22Rv1 (cell line): ENCODE measurements at regions not wholly inside any gene's neighbourhood (a gene's known extent, or its start where the extent isn't known, plus 50 kb on each side); places are given as distances from the start of the nearest gene placed in this dataset.
A peak's percentile ranks its signal among the peaks of the same experiment; 100 is the strongest.

Experiments used
- H3K27ac ChIP-seq: fragments of 450-650 bp; 2 replicates; pipeline ENCODE4 v1.5.1; 2017
- ZFX ChIP-seq: fragments of 450-650 bp; IDR thresholded peaks from 2 replicates; pipeline ENCODE4 v1.6.1; 2017; ENCODE audit warnings: antibody characterized with exemption, borderline replicate concordance
- TF ChIP-seq, protein P1 (sequence below): fragments of 450-650 bp; IDR thresholded peaks from 2 replicates; pipeline ENCODE4 v1.5.1; 2017; ENCODE audit warnings: mild to moderate bottlenecking

DNA sequence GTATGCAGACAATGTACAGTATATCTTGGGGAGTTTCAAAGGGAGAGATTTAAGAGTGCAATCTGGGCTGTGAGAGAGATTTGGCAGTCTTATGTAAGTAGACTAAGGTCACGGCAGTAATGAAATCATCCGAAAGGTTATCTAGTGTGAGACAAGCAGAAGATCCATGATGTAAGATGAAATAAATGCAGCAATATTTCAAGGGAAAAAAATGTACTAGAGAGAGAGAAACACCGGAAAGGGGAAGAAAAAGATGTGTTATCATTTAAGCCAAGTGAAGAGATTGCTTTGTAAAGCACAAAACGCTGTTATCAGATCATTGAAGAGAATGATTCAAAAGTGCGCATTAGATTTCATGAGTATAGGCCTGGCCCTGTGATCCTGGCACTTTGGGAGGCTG, 88.4 kb upstream of the GUCY1A1 start:
- TF ChIP-seq, protein P1, sequence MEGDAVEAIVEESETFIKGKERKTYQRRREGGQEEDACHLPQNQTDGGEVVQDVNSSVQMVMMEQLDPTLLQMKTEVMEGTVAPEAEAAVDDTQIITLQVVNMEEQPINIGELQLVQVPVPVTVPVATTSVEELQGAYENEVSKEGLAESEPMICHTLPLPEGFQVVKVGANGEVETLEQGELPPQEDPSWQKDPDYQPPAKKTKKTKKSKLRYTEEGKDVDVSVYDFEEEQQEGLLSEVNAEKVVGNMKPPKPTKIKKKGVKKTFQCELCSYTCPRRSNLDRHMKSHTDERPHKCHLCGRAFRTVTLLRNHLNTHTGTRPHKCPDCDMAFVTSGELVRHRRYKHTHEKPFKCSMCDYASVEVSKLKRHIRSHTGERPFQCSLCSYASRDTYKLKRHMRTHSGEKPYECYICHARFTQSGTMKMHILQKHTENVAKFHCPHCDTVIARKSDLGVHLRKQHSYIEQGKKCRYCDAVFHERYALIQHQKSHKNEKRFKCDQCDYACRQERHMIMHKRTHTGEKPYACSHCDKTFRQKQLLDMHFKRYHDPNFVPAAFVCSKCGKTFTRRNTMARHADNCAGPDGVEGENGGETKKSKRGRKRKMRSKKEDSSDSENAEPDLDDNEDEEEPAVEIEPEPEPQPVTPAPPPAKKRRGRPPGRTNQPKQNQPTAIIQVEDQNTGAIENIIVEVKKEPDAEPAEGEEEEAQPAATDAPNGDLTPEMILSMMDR: no peak
- TF ChIP-seq ZFX: no peak
- H3K27ac ChIP-seq: no peak overlapping the region

DNA sequence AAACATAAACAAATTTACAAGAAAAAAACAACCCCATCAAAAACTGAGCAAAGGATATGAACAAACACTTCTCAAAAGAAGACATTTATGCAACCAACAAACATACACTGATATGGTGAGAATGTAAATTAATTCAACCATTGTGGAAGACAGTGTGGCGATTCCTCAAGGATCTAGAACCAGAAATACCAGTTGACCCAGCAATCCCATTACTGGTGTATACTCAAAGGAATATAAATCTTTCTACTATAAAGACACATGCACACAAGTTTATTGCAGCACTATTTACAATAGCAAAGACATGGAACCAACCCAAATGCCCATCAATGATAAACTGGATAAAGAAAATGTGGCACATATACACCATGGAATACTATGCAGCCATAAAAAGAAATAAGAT, 92.3 kb upstream of the GUCY1A1 start:
- peak overlapping the region; percentile 42; the same call in 1 of the 2 replicates for H3K27ac ChIP-seq

DNA sequence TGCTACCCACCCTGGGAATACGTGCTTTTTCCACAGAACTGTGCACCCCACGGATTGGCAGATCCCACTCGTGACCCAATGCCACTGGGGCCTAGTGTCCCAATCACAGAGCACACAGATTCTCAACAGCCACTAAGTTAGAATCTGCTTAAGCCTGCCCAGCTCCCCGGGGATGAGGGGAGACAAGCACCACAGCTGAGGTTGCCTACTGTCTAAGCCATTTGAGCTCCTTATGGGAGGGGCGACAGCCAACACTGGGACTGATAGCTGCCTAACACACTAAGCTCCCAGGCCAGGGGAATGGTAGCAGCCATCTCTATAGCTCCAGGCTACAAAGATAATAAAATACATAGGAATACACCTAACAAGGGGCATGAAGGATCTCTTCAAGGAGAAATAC, 93.5 kb upstream of the GUCY1A1 start:
- TF ChIP-seq ZFX: no peak
- TF ChIP-seq, protein P1: no peak
- H3K27ac ChIP-seq: no peak overlapping the region

DNA sequence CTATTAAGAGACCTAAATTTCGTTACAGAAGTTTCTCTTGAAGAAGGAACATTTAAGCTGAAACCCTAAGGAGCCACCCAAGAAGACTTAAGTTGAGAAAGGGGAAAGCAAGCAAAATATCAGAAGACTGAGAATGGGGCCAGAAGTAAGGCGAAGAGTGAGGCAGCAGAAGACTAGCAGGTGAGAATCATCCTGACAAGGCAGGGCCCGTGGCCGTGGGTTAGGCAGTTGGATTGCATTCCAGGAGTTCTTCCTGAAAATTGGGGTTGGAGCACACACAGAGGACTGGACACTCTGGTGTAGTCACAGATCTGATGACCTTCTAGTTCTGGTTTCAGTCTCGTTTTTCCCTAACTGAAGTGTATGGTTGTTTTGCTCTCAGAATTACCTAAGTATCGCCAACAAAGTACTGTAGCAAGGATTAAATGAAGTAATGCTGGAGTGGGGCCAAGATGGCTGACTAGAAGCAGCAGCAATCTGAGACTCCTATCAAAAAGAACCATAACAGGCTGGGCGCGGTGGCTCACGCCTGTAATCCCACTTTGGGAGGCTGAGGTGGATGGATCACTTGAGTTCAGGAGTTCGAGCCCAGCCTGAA, 94.4 kb upstream of the GUCY1A1 start:
- no peak overlapping the region for H3K27ac ChIP-seq
- TF ChIP-seq, protein P1: no peak
- TF ChIP-seq ZFX: no peak

DNA sequence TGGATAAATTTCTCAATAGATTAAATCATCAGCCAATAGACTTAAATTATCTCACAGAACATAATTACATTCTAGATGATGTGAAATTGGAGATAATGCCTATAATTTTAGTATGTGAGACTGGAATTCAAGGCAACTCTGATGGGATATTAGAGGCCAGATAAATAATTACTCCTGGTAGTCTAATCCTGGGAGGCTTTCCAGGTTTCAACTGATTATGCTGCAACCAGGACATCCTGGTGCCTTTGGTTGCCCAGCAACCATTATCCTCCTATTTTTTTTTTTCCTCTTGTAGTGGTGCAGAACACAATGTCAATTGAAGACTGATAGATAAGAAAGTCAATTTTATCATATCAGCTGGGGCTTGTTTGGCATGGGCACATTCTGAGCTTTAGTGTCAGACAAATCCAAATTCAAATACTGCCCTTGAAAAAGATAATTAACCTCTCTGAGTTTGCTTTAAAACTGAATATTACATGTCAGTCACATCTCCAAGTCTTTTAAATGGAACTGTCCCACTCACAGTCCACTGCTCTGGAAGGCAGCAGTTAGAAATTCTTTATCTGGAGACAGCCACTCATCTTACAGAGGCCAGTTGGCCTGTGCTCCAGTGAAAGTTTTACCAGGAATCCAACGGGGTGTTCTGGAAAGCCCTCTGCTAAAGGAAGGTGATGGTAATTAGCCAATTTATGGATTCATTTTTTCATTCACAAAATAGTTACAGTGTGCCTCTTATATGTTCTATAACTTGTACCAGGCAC, 95.3 kb upstream of the GUCY1A1 start:
- no peak overlapping the region for H3K27ac ChIP-seq
- TF ChIP-seq, protein P1: no peak
- no peak for TF ChIP-seq ZFX

DNA sequence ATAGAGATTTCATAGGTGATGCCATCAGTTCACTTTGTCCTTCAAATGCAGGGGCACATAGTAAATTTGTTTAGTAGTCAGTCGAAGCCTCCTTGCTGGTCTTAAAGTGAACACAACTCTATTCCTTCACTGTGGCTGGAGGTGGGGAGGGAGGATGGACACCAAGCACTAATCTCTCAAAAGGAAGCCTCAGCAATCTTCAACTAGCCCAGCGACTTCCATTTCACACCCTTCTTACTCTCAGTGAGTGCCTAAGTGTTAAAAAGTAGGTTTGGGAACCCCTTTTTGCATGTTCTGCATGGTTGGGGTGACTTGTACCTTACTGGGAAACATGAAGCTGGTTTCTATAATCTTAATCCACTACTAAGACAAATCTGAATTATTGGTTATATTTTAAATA, 96.0 kb upstream of the GUCY1A1 start:
- no peak overlapping the region for H3K27ac ChIP-seq

DNA sequence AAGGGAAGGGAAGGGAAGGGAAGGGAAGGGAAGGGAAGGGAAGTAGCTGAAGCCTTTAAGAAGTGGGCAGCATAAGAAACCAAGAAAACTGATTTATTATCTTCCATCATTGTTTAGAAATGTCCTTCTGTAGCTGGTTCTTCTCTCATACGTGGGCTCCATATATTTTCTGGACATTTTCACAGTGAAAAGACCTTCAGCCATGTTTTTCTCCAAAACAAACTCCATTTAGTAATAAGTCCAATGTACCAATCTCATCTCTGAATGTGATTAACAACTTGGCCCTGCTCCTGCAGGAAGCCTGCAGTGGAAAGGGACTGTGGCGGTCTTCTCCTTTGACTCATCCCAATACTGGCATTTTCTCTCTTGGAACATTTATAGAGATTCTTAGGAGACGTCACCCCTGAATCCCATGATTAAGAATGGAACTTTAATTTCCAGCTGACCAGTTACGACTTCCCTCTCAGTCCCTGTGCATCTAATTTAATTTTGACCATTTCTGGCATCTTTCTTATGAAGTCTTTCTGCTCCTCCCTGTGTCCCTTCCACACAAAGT, 96.6 kb upstream of the GUCY1A1 start:
- no peak overlapping the region for H3K27ac ChIP-seq
- TF ChIP-seq ZFX: no peak
- TF ChIP-seq, protein P1: no peak

More for the DNA sequence above, 96.0 kb upstream of the GUCY1A1 start:
- TF ChIP-seq ZFX: no peak
- TF ChIP-seq, protein P1: no peak
